H9 (cell line): ENCODE measurements at regions not wholly inside any gene's neighbourhood (a gene's known extent, or its start where the extent isn't known, plus 50 kb on each side); places are given as distances from the start of the nearest gene placed in this dataset.

ENCODE experiments used
- DNase-seq: peaks from one replicate; pipeline ENCODE4 v3.0.0-alpha.2; 2017
- H2AFZ ChIP-seq: one replicate; pipeline ENCODE4 v1.6.1; 2013; ENCODE audit warnings: mild to moderate bottlenecking, low read length, control low read depth, moderate library complexity
- H2AK5ac ChIP-seq: 2 replicates; pipeline ENCODE4 v1.6.1; 2013; ENCODE audit warnings: low read length, control low read depth, mixed read lengths; ENCODE audit not compliant: insufficient read length
- H2BK120ac ChIP-seq: one replicate; pipeline ENCODE4 v1.6.1; 2013; ENCODE audit warnings: low read depth, mild to moderate bottlenecking, low read length, control low read depth, inconsistent platforms; ENCODE audit not compliant: poor library complexity, severe bottlenecking
- H2BK12ac ChIP-seq: 2 replicates; pipeline ENCODE4 v1.6.1; 2013; ENCODE audit warnings: low read length, control low read depth, mixed read lengths, low read depth; ENCODE audit not compliant: insufficient read length
- H2BK15ac ChIP-seq: 2 replicates; pipeline ENCODE4 v1.6.1; 2013; ENCODE audit warnings: low read depth, low read length, control low read depth
- H2BK20ac ChIP-seq: one replicate; pipeline ENCODE4 v1.6.1; 2013; ENCODE audit warnings: low read depth, mild to moderate bottlenecking, low read length, control low read depth, inconsistent platforms; ENCODE audit not compliant: poor library complexity, severe bottlenecking
- H2BK5ac ChIP-seq: 2 replicates; pipeline ENCODE4 v1.6.1; 2013; ENCODE audit warnings: low read length, control low read depth, mixed read lengths; ENCODE audit not compliant: insufficient read length
- H3K14ac ChIP-seq: 2 replicates; pipeline ENCODE4 v1.6.1; 2013; ENCODE audit warnings: low read length, control low read depth; ENCODE audit not compliant: insufficient read depth
- H3K18ac ChIP-seq: 2 replicates; pipeline ENCODE4 v1.6.1; 2013; ENCODE audit warnings: low read depth, mild to moderate bottlenecking, mixed read lengths, low read length, control low read depth; ENCODE audit not compliant: insufficient read length
- H3K23ac ChIP-seq: 2 replicates; pipeline ENCODE4 v1.6.1; 2013; ENCODE audit warnings: low read length, control low read depth, mixed read lengths, low read depth; ENCODE audit not compliant: insufficient read length
- H3K23me2 ChIP-seq: 2 replicates; pipeline ENCODE4 v1.6.1; 2013; ENCODE audit warnings: low read depth, mild to moderate bottlenecking, mixed read lengths, low read length, control low read depth; ENCODE audit not compliant: insufficient read length, poor library complexity, severe bottlenecking
- H3K27ac ChIP-seq: 2 replicates; pipeline ENCODE4 v1.5.1; 2013; ENCODE audit warnings: low read length, control low read depth, mixed read lengths, low read depth; ENCODE audit not compliant: insufficient read length
- H3K27me3 ChIP-seq: 2 replicates; pipeline ENCODE4 v1.6.1; 2013; ENCODE audit warnings: low read length, control low read depth, inconsistent platforms; ENCODE audit not compliant: insufficient read depth
- H3K4ac ChIP-seq: 2 replicates; pipeline ENCODE4 v1.6.1; 2013; ENCODE audit warnings: low read depth, mild to moderate bottlenecking, control low read depth, inconsistent platforms, low read length, moderate library complexity
- H3K4me1 ChIP-seq: 2 replicates; pipeline ENCODE4 v1.6.1; 2013; ENCODE audit warnings: low read length, control low read depth, inconsistent platforms; ENCODE audit not compliant: insufficient read depth
- H3K4me2 ChIP-seq: 2 replicates; pipeline ENCODE4 v1.6.1; 2013; ENCODE audit warnings: low read length, control low read depth, mixed read lengths; ENCODE audit not compliant: insufficient read length, insufficient read depth
- H3K56ac ChIP-seq: 2 replicates; pipeline ENCODE4 v1.6.1; 2013; ENCODE audit warnings: low read depth, mild to moderate bottlenecking, mixed read lengths, low read length, control low read depth; ENCODE audit not compliant: insufficient read length
- H3K79me1 ChIP-seq: 2 replicates; pipeline ENCODE4 v1.6.1; 2013; ENCODE audit warnings: low read depth, mild to moderate bottlenecking, moderate library complexity, low read length, control low read depth, inconsistent platforms; ENCODE audit not compliant: insufficient read depth, poor library complexity, severe bottlenecking
- H3K79me2 ChIP-seq: 2 replicates; pipeline ENCODE4 v1.6.1; 2013; ENCODE audit warnings: low read length, control low read depth, inconsistent platforms; ENCODE audit not compliant: insufficient read depth
- H3K9ac ChIP-seq: 2 replicates; pipeline ENCODE4 v1.6.1; 2013; ENCODE audit warnings: low read length, control low read depth, mixed read lengths; ENCODE audit not compliant: insufficient read length; ENCODE audit errors: extremely low read depth
- H3K9me3 ChIP-seq: one replicate; pipeline ENCODE4 v1.6.1; 2013; ENCODE audit warnings: low read depth, low read length, inconsistent platforms; ENCODE audit not compliant: control insufficient read depth
- H3T11ph ChIP-seq: one replicate; pipeline ENCODE4 v1.6.1; 2013; ENCODE audit warnings: mild to moderate bottlenecking, low read length, control low read depth, inconsistent platforms
- H4K20me1 ChIP-seq: one replicate; pipeline ENCODE4 v1.6.1; 2013; ENCODE audit not compliant: control insufficient read depth, insufficient read length, insufficient read depth
- H4K5ac ChIP-seq: 2 replicates; pipeline ENCODE4 v1.6.1; 2013; ENCODE audit warnings: low read depth, mild to moderate bottlenecking, mixed read lengths, low read length, control low read depth; ENCODE audit not compliant: insufficient read length
- H4K8ac ChIP-seq: replicated peaks from 2 replicates; pipeline ENCODE4 v1.6.1; 2013; ENCODE audit warnings: low read length, control low read depth, mixed read lengths, low read depth; ENCODE audit not compliant: insufficient read length
- H4K91ac ChIP-seq: 2 replicates; pipeline ENCODE4 v1.6.1; 2013; ENCODE audit warnings: low read depth, mild to moderate bottlenecking, moderate library complexity, mixed read lengths, low read length, control low read depth; ENCODE audit not compliant: insufficient read length
- H3K27ac Mint-ChIP-seq, 3 experiments: 2 replicates in 2 of 3; 3 replicates in 1 of 3; pipeline ENCODE4 v1.8.0; 2020 to 2021; ENCODE audit warnings: mixed read lengths in 3 of 3, mild to moderate bottlenecking in 1 of 3, moderate library complexity in 1 of 3
- H3K27me3 Mint-ChIP-seq: 2 replicates; pipeline ENCODE4 v1.8.0; 2021; ENCODE audit warnings: low read depth, mild to moderate bottlenecking, moderate library complexity, mixed read lengths
- H3K36me3 Mint-ChIP-seq, 3 experiments: 2 replicates in 2 of 3; 3 replicates in 1 of 3; pipeline ENCODE4 v1.8.0; 2020 to 2021; ENCODE audit warnings: low read depth in 3 of 3, mixed read lengths in 3 of 3; ENCODE audit not compliant: insufficient read depth in 1 of 3
- H3K4me1 Mint-ChIP-seq, 2 experiments: 2 replicates each; pipeline ENCODE4 v1.8.0; 2020; ENCODE audit warnings: mixed read lengths in 2 of 2
- H3K4me3 Mint-ChIP-seq, 2 experiments: 2 replicates in 1 of 2; 3 replicates in 1 of 2; pipeline ENCODE4 v1.8.0; 2020 to 2021; ENCODE audit warnings: mild to moderate bottlenecking in 2 of 2, mixed read lengths in 2 of 2, moderate library complexity in 1 of 2
- H3K9me3 Mint-ChIP-seq, 2 experiments: 2 replicates in 1 of 2; 3 replicates in 1 of 2; pipeline ENCODE4 v1.8.0; 2020; ENCODE audit warnings: mild to moderate bottlenecking in 2 of 2, mixed read lengths in 2 of 2, moderate library complexity in 1 of 2
- CTCF ChIP-seq: fragments of 200-600 bp; sonication (generic); conservative IDR thresholded peaks from 3 replicates; pipeline ENCODE4 v1.8.0; 2021; ENCODE audit warnings: antibody characterized with exemption, mild to moderate bottlenecking
- WGBS: extraction: QIAGEN DNeasy Blood & Tissue Kit; methylation state at CpG from one replicate; pipeline ENCODE4 v1.1.7; 2013; ENCODE audit warnings: missing lambda C conversion rate, low lambda C conversion rate, mixed read lengths; ENCODE audit not compliant: insufficient read length; ENCODE audit errors: extremely low coverage; 5-methylcytosine and 5-hydroxymethylcytosine counted together

- Mint-ChIP-seq H3K36me3 (peaks cover 0 to 2% (median 0%) of the 10 kb centered on the region in 3 experiments; a peak in 2 of 7 replicates), H3K27me3 (peaks cover 61% of the 10 kb centered on the region), H3K27ac (no peak overlapping the region), H3K4me1 (peaks cover 23 to 27% of the 10 kb centered on the region in 2 experiments), H3K9me3 (peaks cover 0 to 2% of the 10 kb centered on the region in 2 experiments; a peak in 1 of 5 replicates), H3K4me3 (no peak overlapping the region)
- peaks cover 12% of the 10 kb centered on the region; the same call in 1 of the 2 replicates for H3K27me3 ChIP-seq
- no CpG with 5 or more reads among the region's 4 CpGs for WGBS
- no peak overlapping the region for H3K56ac ChIP-seq
- no peak overlapping the region for H4K5ac ChIP-seq
- no peak overlapping the region for H3K18ac ChIP-seq
- no peak overlapping the region for H2BK5ac ChIP-seq
- H2BK20ac ChIP-seq: no peak overlapping the region
- no peak overlapping the region for H3K23ac ChIP-seq
- no peak for TF ChIP-seq CTCF
- no peak overlapping the region for H3K4ac ChIP-seq
- no peak overlapping the region for H2AK5ac ChIP-seq
- H3T11ph ChIP-seq: no peak overlapping the region
- no peak overlapping the region for H3K27ac ChIP-seq
- H3K9me3 ChIP-seq: no peaks in the 10 kb centered on the region
- H3K79me1 ChIP-seq: no peaks in the 10 kb centered on the region
- peaks cover 5% of the 10 kb centered on the region for H3K23me2 ChIP-seq
- no peak overlapping the region for H3K4me2 ChIP-seq
- no peak overlapping the region for H3K14ac ChIP-seq
- DNase-seq: no peak
- H2BK15ac ChIP-seq: no peak overlapping the region
- H3K4me1 ChIP-seq: peaks cover 5% of the 10 kb centered on the region; the same call in 1 of the 2 replicates
- no peak overlapping the region for H4K8ac ChIP-seq
- H4K91ac ChIP-seq: no peak overlapping the region
- no peak overlapping the region for H2AFZ ChIP-seq
- no peak overlapping the region for H2BK12ac ChIP-seq
- no peaks in the 10 kb centered on the region for H3K79me2 ChIP-seq
- no peak overlapping the region for H3K9ac ChIP-seq
- H4K20me1 ChIP-seq: no peaks in the 10 kb centered on the region
- no peak overlapping the region for H2BK120ac ChIP-seq
Observed at GRCh38 chr6:4282926-4283325, 147.6 kb upstream of the ECI2 start.
